Activated CD8-positive, alpha-beta memory T cell treated with anti-CD3 and anti-CD28 coated beads, Interleukin-2, amount 10 ng/mL, durations not matched to agents 7 days and 5 days (primary cell): ENCODE measurements at regions not wholly inside any gene's neighbourhood (a gene's known extent, or its start where the extent isn't known, plus 50 kb on each side); places are given as distances from the start of the nearest gene placed in this dataset.

ENCODE experiments used
- ATAC-seq: fragments of 150-1000 bp; cut with Tn5 transposase; one replicate; pipeline ENCODE4 v1.10.0; 2021; ENCODE audit warnings: moderate library complexity
- CTCF ChIA-PET: fragments of 350-600 bp; sonication (Branson Sonifier 250); formaldehyde crosslinking; loops from one replicate; lab custom pipeline; 2021; ENCODE audit warnings: antibody characterized with exemption; lab: Charles Lee
- DNase-seq: peaks from one replicate; pipeline ENCODE4 v3.0.0-alpha.2; 2020
- H3K27ac Mint-ChIP-seq: one replicate; pipeline ENCODE4 v1.8.0; 2021; ENCODE audit warnings: mild to moderate bottlenecking, mixed read lengths
- H3K27me3 Mint-ChIP-seq: one replicate; pipeline ENCODE4 v1.8.0; 2021; ENCODE audit warnings: mixed read lengths
- H3K36me3 Mint-ChIP-seq: one replicate; pipeline ENCODE4 v1.8.0; 2021; ENCODE audit warnings: mild to moderate bottlenecking, mixed read lengths
- H3K4me1 Mint-ChIP-seq: one replicate; pipeline ENCODE4 v1.8.0; 2021; ENCODE audit warnings: mixed read lengths
- H3K4me3 Mint-ChIP-seq: one replicate; pipeline ENCODE4 v1.8.0; 2021; ENCODE audit warnings: mild to moderate bottlenecking, moderate library complexity, mixed read lengths
- H3K9me3 Mint-ChIP-seq: one replicate; pipeline ENCODE4 v1.8.0; 2022; ENCODE audit warnings: low read depth, mixed read lengths

DNA sequence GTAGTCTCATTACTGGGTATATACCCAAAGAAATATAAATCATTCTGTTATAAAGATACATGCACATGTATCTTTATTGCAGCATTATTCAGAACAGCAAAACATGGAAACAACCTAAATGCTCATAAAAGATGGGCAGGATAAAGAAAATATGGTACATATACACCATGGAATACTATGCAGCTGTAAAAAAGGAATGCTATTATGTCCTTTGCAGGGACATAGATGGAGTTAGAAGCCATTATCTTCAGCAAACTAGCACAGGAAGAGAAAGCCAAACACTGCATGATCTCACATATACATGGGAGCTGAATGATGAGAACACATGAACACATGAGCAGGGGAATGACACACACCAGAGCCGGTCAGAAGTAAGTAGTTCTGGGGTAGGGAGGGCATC is 297.4 kb upstream of the GLI3 start:
- Mint-ChIP-seq H3K4me3 (no peak overlapping the region), H3K36me3 (no peaks in the 10 kb centered on the region), H3K27me3 (no peaks in the 10 kb centered on the region), H3K4me1 (no peaks in the 10 kb centered on the region), H3K9me3 (no peaks in the 10 kb centered on the region), H3K27ac (no peak overlapping the region)
- DNase-seq (no peak), ATAC-seq (no peak)
- CTCF ChIA-PET, result no interaction called here

DNA sequence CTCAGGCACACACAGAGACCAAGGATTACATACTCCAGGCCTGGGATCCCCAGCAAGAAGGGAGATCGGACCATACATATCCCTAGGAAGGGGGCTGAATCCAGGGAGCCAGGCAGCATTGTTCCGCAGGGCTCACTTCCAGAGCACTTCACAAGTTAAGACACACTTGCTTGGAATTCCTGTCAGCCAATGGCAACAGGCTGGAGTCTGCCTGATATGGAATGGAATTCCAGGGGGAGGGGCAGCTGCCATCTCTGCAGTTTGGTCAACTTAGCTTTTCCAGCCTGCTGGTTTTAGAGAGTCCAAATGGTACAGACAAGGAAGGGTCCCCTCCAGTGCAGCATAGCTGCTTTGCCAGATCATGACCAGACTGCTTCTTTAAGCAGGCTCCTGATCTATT is 290.0 kb upstream of the GLI3 start:
- ATAC-seq (no peak), DNase-seq (no peak)
- Mint-ChIP-seq H3K4me3 (no peak overlapping the region), H3K27ac (no peak overlapping the region), H3K27me3 (no peaks in the 10 kb centered on the region), H3K4me1 (no peaks in the 10 kb centered on the region), H3K9me3 (peaks cover 2% of the 10 kb centered on the region), H3K36me3 (no peaks in the 10 kb centered on the region)
- CTCF ChIA-PET, result no interaction called here

DNA sequence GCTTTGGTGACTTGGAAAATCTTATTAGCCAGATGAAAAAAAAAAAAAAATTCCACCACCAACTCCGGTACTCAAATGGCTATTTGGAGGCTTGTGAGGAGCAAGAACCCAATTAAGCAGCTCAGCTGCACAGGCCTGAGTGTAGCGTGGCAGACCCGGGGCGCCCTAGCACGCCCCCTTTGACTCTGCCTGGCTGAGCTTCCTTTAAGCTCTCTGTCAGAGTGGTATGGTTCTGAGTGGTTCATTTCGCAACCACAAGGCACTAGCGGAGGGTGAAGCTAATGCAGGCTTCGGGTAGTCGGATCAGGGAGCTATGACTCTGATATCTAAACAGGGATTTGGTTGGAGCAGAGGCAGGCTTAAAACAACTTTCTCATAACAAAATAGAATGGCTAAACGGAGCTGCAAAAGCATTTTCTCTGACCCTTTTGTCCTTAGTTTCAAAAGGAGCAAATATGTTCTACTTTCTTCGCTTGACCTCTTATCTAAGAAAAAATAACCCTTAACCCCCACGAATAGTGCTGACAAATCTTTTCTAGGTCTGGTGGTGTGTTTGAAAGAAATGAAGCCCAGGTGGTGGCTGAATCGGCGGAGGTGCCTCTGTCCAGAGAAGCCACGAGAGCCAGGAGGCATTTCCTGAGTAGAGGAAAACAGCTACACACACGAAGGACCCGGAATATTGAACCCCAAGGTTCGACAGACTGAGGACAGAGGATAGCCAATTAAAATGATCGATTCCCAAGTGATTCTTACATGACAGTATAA is 285.4 kb upstream of the GLI3 start:
- CTCF ChIA-PET, result no interaction called here
- no peaks in the 10 kb centered on the region for H3K4me1 Mint-ChIP-seq
- H3K9me3 Mint-ChIP-seq, result peaks cover 2% of the 10 kb centered on the region
- no peak for ATAC-seq
- H3K36me3 Mint-ChIP-seq, result no peaks in the 10 kb centered on the region
- DNase-seq, result no peak
- H3K27me3 Mint-ChIP-seq, result no peaks in the 10 kb centered on the region
- no peak overlapping the region for H3K4me3 Mint-ChIP-seq
- no peak overlapping the region for H3K27ac Mint-ChIP-seq

DNA sequence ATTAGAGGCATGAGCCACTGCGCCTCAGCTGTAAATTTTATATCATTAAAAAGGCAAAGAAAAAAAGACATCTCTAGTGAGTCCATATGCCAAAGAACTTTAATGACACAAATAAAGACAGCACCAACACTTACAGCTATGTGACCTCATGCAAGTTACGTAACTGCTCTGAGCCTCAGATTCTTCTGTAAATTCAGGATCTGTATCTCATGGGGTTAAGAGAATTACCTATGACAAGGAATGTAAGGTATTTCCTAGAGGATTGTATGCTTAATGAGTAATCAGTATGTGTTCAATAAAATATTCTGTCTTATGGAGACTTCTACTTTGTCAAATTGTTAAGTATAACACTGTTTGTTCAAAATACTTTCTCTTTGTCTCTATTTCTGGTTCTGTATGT is 274.0 kb upstream of the GLI3 start:
- Mint-ChIP-seq H3K27ac (no peak overlapping the region), H3K27me3 (no peaks in the 10 kb centered on the region), H3K4me1 (no peaks in the 10 kb centered on the region), H3K4me3 (no peak overlapping the region), H3K9me3 (no peaks in the 10 kb centered on the region), H3K36me3 (no peaks in the 10 kb centered on the region)
- CTCF ChIA-PET, result no interaction called here
- DNase-seq, result no peak
- no peak for ATAC-seq

DNA sequence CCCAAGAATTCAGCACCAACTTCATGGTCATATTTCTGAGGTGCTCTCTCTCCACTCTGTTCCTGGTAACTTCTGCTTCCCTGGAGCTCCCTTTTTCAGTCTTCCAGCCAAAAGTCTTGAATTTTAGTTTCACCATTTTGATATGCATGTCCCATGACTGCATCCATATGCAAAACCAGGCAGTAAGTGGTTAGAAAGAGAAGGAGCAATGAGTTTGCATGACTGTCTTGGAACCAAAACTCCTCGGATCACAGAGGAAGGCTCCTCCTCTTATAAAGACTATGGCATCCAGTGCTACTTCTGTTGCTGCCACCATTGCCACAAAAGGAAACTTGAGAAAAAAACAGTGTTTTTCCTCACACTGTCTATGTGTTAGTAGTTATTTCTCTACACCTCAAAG is 269.1 kb upstream of the GLI3 start:
- ATAC-seq, result no peak
- H3K27ac Mint-ChIP-seq, result no peak overlapping the region
- no peaks in the 10 kb centered on the region for H3K9me3 Mint-ChIP-seq
- no peak for DNase-seq
- no peaks in the 10 kb centered on the region for H3K4me1 Mint-ChIP-seq
- H3K4me3 Mint-ChIP-seq, result no peak overlapping the region
- H3K27me3 Mint-ChIP-seq, result no peaks in the 10 kb centered on the region
- CTCF ChIA-PET, result no interaction called here
- no peaks in the 10 kb centered on the region for H3K36me3 Mint-ChIP-seq

DNA sequence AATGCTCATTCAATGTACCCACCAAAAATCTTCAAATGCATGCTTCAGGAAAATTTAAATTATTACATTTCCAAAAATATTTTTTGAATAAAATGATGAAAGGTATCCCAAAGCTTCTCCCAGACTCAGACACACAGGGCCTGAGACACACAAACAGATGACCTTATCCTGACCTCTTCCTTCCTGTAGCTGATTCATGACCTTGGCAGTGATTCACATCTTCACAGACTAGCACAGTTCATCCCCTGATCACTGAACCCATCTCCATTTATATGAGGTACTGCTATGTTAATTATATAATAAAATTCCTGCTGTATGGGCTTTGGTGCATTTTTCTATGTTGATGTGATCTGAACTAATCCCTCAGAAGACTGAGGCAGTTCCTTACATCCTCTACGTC is 265.0 kb upstream of the GLI3 start:
- H3K36me3 Mint-ChIP-seq, result no peaks in the 10 kb centered on the region
- DNase-seq (no peak), ATAC-seq (no peak)
- H3K4me1 Mint-ChIP-seq, result no peaks in the 10 kb centered on the region
- H3K9me3 Mint-ChIP-seq, result no peaks in the 10 kb centered on the region
- no peaks in the 10 kb centered on the region for H3K27me3 Mint-ChIP-seq
- H3K27ac Mint-ChIP-seq, result no peak overlapping the region
- CTCF ChIA-PET, result no interaction called here
- H3K4me3 Mint-ChIP-seq, result no peak overlapping the region

DNA sequence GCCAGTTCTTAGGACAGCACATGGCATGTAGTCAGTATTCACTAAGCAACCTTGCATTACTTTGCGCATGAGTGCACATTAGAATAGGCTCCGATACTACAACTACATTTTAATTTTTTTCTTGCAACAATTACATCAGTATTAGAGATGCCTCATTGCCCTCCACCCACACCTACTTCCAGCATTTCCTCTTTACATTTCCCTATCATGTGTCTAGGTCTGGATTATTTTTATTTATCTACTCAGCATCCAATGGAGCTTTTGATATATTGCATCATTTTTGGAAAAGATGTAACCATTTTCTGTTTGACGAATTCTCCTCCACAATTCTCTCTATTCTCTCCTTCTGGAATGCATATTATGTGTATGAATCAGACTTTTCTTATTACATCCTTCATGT is 258.2 kb upstream of the GLI3 start:
- Mint-ChIP-seq H3K27ac (no peak overlapping the region), H3K36me3 (peaks cover 2% of the 10 kb centered on the region), H3K9me3 (no peaks in the 10 kb centered on the region), H3K4me3 (no peak overlapping the region), H3K27me3 (peaks cover 13% of the 10 kb centered on the region), H3K4me1 (peaks cover 10% of the 10 kb centered on the region)
- CTCF ChIA-PET, result no interaction called here
- no peak for DNase-seq
- no peak for ATAC-seq

DNA sequence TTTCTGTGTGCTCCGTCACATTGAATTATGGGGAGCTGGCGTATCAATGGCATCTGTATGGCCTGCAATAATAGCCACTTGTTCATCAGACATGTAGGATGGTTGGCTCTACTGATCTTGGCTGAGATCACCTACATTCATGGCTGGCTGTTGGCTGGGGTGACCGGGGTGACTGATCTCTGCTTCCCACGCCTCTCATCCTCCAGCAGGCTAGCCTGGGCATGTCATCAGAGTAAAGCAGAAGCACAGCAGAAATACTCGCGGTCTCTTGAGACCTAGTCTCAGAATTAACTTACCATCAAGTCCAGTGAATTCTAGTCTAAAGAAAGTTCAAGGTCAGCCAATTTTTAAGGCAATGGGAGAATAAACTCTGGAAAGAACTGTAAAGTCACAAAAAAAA is 257.7 kb upstream of the GLI3 start:
- peaks cover 2% of the 10 kb centered on the region for H3K36me3 Mint-ChIP-seq
- peaks cover 13% of the 10 kb centered on the region for H3K27me3 Mint-ChIP-seq
- H3K4me3 Mint-ChIP-seq, result no peak overlapping the region
- H3K9me3 Mint-ChIP-seq, result no peaks in the 10 kb centered on the region
- CTCF ChIA-PET, result no interaction called here
- ATAC-seq, result no peak
- H3K4me1 Mint-ChIP-seq, result peaks cover 10% of the 10 kb centered on the region
- DNase-seq, result no peak
- no peak overlapping the region for H3K27ac Mint-ChIP-seq

DNA sequence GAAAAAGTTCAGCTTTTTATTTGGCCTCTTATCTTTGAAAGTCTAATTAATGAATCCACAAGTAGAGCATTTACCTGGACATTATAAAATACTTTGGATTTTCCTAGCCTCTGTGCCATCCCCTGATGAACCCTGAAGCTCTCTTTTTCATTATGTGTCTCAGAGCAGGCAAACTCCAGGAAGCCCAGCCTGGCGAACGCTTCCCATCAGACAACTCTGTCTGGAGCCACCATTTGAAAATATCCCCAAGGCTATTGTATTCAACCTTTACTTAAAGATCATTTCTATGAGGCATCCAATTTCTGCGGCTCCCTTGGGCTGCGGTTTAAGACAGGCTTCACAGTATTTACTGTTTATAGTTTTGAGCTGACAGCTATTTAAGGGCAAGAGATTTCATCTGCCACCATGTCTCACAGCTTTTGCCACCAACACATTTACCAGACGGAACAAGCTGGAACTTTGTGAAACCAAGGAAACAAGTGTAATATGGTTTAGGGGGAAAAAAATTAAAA is 257.2 kb upstream of the GLI3 start:
- CTCF ChIA-PET, result no interaction called here

DNA sequence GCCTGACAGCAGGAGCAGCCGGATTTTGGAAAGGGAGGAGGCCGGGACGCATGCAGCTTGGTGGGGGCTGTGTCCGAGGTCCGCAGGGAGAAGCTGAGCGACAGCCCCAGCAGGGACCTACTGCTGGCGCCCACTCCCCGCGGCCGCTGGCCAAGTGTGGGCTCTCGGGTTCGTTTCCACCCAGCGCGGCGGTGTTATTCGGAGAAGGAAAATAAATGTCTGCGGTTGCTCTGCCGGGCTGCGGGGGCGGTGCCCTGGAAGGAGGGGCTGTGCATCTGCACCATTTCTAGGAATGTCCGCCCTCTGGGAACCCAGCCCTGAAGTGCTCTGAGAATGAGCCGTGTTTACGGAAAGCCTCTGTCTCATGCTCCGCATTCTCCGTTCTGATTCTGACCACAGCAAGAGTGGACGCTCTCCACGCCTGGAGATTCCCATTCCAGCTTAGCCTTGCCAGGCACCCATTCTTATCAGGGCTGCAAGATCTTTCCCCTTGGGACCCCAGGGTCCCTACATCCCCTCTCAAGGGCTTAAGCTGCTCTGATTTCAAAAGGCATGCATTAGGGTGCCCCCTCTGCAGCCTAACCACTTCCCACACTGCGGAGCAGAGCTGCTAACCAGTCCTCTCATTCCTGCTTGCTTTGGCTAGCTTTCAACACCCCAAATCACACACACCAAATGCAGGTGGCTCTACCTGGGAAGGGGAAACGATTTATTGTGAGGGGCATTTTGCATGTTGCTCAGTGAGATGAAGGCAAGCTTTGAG is 256.6 kb upstream of the GLI3 start:
- ATAC-seq (peak; percentile 36), DNase-seq (peak; percentile 41)
- H3K27ac Mint-ChIP-seq, result no peak overlapping the region
- peaks cover 2% of the 10 kb centered on the region for H3K36me3 Mint-ChIP-seq
- H3K27me3 Mint-ChIP-seq, result peaks cover 13% of the 10 kb centered on the region
- CTCF ChIA-PET, result no interaction called here
- H3K4me1 Mint-ChIP-seq, result peaks cover 10% of the 10 kb centered on the region
- H3K9me3 Mint-ChIP-seq, result no peaks in the 10 kb centered on the region
- H3K4me3 Mint-ChIP-seq, result peak overlapping the region; percentile 52

More for the DNA sequence above, 257.2 kb upstream of the GLI3 start:
- ATAC-seq (no peak), DNase-seq (no peak)
- no peaks in the 10 kb centered on the region for H3K9me3 Mint-ChIP-seq
- H3K4me1 Mint-ChIP-seq, result peaks cover 10% of the 10 kb centered on the region
- H3K36me3 Mint-ChIP-seq, result peaks cover 2% of the 10 kb centered on the region
- peak overlapping the region; percentile 52 for H3K4me3 Mint-ChIP-seq
- H3K27ac Mint-ChIP-seq, result no peak overlapping the region
- H3K27me3 Mint-ChIP-seq, result peaks cover 13% of the 10 kb centered on the region

DNA sequence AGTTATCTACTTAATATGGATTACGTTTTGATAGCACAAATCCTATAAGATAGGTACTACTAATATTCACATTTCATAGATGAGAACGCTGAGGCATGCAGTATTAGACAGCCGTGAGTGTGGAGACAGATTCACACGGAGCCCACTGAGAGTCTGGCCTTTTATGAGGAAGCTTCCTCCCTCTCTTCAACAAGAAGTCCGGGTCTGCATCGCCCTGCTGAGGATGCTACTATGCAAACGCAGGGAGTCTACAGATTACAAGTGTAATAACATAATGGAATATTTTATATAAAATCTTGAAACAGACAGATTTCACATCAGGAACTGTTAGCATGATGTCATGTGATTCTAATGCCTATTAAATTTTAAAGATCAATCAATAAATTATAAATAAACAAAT is 255.9 kb upstream of the GLI3 start:
- Mint-ChIP-seq H3K27ac (no peak overlapping the region), H3K36me3 (peaks cover 2% of the 10 kb centered on the region), H3K4me3 (no peak overlapping the region), H3K9me3 (no peaks in the 10 kb centered on the region), H3K27me3 (peaks cover 13% of the 10 kb centered on the region), H3K4me1 (peaks cover 10% of the 10 kb centered on the region)
- DNase-seq, result no peak
- CTCF ChIA-PET, result no interaction called here
- ATAC-seq, result no peak

DNA sequence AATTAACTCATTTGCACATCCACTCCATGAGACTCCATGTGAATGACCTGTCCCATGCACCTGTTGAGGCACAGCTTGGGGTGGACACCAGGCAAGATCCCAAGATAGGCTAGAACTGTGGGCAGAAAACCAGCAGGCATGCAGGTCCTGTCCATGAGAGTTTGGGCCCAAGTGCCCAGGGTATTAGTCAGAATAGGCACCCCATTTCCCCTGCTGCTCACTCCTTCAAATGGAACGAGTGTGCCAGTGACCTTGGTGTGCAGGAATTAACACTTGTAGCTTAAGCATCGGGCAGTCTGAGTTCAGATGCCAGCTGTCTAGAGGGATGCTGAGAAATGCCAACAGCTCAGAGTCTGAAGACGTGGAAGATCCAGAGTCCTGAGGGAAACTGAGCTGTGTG is 254.1 kb upstream of the GLI3 start:
- no peak overlapping the region for H3K4me3 Mint-ChIP-seq
- CTCF ChIA-PET, result no interaction called here
- DNase-seq (no peak), ATAC-seq (no peak)
- peaks cover 2% of the 10 kb centered on the region for H3K36me3 Mint-ChIP-seq
- H3K27me3 Mint-ChIP-seq, result peaks cover 13% of the 10 kb centered on the region
- no peaks in the 10 kb centered on the region for H3K9me3 Mint-ChIP-seq
- no peak overlapping the region for H3K27ac Mint-ChIP-seq
- peaks cover 10% of the 10 kb centered on the region for H3K4me1 Mint-ChIP-seq

DNA sequence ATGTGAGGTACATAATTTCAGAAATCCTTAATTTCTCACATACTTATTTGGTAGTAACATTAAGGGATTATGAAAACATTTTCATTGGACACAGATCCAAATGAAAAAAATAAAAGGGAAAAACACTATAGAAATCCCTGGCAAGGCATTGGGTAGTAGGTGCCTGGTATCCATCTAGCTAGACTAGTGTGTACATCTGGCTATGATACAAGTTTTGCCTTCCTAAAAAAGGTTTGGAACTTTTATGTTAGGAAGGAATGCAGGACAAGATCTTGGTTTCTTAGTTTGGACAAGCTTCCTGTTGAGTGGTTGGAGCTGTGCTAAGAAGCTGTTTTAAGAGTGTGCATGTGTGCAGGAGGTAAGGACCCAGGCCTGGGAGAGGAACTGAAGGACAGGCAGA is 252.3 kb upstream of the GLI3 start:
- no peaks in the 10 kb centered on the region for H3K36me3 Mint-ChIP-seq
- no peak overlapping the region for H3K27ac Mint-ChIP-seq

DNA sequence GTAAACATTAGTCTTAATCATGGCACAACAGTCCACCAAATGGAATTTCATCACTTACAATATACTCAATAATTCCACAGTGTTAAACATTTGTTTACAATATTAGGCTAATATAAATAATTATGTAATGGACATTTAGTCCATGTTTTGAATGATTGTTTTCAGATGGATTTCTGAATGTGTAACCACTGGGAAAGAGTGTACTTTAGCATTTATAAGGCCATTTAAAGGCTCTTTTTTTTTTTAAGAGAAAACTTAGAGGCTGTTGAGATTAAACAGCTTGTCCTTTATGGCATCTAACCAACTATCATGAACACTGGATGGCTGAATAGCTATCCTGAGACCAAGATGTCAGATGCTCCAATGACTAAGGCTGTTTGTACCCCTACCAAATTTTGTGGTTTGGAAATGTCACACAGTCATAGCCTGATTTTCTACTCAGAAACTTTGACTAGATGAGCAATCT is 248.3 kb upstream of the GLI3 start:
- Mint-ChIP-seq H3K27me3 (no peaks in the 10 kb centered on the region), H3K27ac (no peak overlapping the region), H3K9me3 (no peaks in the 10 kb centered on the region), H3K4me3 (no peak overlapping the region), H3K4me1 (no peaks in the 10 kb centered on the region), H3K36me3 (no peaks in the 10 kb centered on the region)
- CTCF ChIA-PET, result no interaction called here
- ATAC-seq, result no peak
- DNase-seq, result no peak

More for the DNA sequence above, 252.3 kb upstream of the GLI3 start:
- DNase-seq (no peak), ATAC-seq (no peak)
- Mint-ChIP-seq H3K27me3 (peaks cover 11% of the 10 kb centered on the region), H3K4me3 (no peak overlapping the region), H3K9me3 (no peaks in the 10 kb centered on the region), H3K4me1 (peaks cover 5% of the 10 kb centered on the region)
- CTCF ChIA-PET, result no interaction called here
